HG02642 (cell line): ENCODE measurements at regions not wholly inside any gene's neighbourhood (a gene's known extent, or its start where the extent isn't known, plus 50 kb on each side); places are given as distances from the start of the nearest gene placed in this dataset.
"Not testable (repeated sequence)": the region's sequence is repeated elsewhere in the genome, so short reads cannot be mapped to it uniquely, and the experiment has no call there.

ENCODE experiments used
- ATAC-seq: cut with Tn5 transposase; IDR thresholded peaks from one replicate; pipeline ENCODE4 v1.9.1; 2021; ENCODE audit warnings: mild to moderate bottlenecking; ENCODE audit not compliant: unreplicated experiment, poor library complexity

DNA sequence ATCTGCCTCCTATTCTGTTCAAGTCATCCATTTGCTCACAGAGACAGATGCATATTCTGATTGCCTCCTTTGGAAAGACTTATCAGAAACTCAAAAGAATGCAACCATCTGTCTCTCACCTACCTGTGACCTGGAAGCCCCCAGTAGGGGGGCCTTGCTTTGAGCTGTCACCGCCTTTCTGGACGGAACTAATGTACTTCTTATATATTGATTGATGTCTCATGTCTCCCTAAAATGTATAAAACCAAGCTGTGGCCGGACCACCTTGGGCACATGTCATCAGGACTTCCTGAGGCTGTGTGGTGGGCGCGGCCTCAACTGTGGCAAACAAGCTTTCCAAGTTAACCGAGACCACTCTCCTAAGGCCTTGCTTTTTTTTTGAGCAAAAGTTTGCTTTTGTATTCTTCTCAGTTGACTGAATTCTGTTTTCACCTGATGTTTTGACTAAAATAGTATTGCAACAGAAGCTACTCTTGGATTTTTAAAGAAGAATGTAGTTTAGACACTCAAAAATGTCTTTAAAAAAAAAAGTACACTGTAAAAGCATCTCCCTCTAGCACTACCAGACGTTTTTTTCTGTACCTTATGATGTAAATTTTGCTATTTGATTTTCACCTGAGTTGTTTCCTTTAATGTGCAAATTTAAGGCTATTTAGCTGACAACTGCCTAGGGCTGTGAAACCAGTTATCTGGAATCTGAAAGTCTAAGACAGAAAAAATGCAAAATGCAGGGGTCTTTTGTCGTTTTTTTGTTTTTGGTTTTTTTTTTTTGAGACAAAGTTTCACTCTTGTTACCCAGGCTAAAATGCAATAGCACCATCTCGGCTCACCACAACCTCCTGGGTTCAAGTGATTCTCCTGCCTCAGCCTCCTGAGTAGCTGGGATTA lies 298.8 kb upstream of the SGCG start:
- ATAC-seq: not testable (repeated sequence)

DNA sequence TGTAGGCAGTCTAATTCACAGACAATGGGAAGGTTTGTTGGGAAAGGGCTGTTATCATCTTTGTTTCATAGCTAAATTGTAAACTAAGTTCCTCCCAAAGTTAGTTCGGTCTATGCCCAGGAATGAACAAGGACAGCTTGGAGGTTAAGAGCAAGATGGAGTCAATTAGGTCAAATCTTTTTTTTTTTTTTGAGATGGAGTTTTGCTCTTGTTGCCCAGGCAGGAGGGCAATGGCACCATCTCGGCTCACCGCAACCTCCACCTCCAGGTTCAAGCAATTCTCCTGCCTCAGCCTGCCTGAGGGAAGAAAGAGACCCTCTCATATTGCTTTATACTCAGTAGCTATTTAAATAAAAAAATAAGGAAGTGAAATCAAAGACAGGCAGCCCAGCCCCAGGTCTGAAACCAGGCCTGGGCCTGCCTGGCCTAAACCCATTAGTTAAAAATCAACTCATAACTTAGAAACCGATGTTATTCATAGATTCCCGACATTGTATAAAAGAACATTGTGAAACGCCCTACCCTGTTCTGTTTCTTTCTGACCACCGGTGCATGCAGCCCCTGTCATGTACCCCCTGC lies 297.4 kb upstream of the SGCG start:
- ATAC-seq: no peak

DNA sequence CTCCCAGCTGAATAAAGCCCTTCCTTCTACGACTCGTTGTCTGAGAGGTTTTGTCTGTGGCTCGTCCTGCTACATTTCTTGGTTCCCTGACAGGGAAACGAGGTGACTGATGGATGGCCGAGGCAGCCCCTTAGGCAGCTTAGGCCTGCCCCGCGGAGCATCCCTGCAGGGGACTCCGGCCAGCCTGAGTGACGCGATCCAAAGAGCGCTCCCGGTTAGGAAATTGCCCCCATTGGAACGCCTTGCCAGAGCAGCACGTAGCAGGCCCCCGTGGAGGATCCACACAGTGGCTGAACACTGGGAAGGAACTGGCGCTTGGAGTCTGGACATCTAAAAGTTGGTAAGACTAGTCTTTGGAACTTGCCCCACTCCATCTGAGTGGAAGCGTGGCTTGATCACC lies 296.8 kb upstream of the SGCG start:
- no peak for ATAC-seq

DNA sequence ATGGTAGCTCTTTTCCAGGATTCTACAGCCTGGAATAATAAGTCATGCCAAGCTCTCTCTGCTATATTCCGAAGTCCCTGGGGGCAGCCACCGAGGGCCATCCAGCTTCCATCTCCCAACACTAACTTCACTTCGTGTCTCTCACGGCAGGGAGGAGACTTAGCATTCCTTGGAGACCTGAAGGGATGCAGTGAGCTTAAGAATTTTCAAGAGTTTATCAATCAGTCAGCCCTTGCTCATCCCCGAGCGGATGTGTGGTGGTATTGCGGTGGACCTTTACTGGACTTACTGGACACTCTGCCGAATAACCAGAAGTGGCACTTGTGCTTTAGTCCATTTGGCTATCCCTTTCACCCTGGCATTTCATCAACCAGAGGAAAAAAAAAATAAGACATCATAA lies 294.7 kb upstream of the SGCG start:
- not testable (repeated sequence) for ATAC-seq

DNA sequence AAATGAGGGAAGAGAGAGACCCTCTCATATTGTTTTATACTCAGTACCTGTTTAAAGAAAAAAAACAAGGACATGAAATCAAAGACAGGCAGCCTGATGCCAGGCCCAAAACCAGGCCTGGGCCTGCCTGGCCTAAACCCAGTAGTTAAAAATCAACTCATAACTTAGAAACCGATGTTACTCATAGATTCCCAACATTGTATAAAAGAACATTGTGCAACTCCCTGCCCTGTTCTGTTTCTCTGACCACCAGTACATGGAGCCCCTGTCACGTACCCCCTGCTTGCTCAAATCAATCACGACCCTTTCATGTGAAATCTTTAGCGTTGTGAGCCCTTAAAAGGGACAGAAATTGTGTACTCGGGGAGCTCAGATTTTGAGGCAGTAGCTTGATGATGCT lies 291.4 kb upstream of the SGCG start:
- ATAC-seq: not testable (repeated sequence)

DNA sequence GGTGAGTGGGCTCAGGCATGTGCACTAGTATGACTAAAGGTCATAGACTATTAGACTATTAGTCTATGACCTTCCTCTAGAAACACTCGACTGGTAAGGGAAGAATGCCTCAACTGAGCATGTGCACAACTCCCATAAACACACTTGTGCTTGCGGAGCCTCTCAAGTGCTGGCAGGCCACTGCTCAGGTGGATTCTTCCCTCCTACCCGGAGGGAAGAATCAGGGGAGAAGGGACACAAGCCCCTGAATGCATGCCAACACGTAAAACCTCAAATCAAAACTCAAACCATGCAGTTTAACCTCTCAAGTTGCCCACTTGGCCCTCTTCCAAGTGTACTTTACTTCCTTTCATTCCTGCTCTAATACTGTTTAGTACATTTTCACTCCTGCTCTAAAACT lies 287.6 kb upstream of the SGCG start:
- ATAC-seq: no peak

DNA sequence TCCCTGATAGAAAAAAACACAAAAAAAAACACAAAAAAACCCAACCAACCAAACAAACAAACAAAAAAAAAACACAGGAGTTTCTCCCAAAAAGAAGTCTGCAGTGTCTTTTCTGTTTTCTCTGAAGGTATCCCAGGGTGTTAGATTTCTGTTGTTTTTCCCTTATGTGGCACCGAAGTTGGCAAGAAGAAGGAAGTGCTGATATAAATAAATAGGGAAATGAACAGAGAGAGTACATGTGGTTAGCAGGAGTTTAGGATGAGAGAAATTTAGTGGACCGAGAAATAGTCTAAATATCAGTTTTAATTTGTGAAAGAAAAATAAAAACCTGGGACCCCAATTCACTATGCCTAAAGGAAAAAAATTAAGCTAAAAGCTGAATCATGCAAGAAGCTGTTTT lies 287.0 kb upstream of the SGCG start:
- no peak for ATAC-seq

DNA sequence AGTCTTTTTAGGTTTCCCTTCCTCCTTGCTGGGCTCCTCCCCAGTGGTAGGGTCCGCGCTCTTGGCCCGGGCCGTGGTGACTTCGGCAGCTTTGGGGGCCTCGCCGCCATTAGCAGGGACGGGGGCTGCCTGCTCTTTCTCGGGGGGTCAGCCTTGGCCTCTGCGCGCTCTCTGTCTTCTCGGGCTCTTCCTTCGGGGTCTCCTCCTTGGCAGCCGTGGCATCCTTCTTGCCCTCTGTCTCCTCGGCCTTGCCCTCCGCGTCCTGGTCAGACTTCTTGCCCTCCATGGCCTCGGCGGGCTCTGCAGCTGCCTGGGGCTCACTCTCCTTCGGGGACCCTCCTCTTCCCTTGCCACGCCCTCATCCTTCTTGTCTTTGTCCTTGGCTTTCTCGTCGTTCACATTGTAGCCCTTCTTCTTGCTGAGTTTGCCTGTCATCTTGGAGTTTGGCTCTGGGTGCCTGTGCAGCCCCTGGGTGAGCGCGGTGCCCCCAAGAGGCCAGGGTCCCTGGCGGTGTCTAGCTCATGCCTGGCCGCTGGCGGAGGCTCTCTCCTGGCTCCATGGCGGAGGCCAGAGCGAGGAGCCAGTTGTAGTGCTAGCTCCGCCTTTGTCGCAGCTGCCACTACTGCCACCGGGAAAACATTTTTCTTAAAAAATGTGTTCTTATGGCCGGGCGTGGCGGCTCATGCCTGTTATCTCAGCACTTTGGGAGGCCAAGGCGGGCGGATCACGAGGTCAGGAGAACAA lies 283.0 kb upstream of the SGCG start:
- no peak for ATAC-seq

DNA sequence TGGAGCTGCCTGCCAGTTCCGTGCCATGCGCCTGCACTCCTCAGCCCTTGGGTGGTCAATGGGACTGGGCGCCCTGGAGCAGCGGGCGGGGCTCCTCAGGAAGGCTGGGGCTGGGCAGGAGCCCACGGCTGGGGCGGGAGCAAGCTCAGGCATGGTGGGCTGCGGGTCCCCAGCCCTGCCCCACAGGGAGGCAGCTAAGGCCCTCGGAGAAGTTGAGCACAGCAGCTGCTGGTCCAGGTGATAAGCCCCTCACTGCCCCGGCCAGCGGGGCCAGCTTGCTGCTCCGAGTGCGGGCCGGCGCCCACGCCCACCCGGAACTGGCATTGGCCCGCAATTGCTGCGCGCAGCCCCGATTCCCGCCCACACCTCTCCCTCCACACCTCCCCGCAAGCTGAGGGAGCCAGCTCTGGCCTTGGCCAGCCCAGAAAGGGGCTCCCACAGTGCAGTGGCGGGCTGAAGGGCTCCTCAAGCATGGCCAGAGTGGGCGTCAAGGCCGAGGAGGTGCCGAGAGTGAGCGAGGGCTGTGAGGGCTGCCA lies 280.3 kb upstream of the SGCG start:
- not testable (repeated sequence) for ATAC-seq

DNA sequence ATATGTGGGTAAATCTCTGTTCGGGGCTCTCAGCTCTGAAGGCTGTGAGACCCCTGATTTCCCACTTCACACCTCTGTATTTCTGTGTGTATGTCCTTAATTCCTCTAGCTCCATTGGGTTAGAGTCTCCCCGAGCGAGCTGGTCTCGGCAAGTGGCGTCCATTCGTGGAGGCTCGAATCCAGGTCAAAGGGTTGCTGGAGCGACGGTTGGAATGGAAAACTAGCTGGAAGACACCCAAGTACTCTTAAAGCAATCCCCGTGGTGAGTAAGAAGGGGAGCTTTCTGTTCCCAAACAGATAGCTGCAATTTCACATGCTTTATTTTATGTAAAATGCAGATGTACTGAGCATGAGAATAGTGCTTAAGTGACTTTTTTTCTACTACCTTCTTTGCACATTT lies 277.5 kb upstream of the SGCG start:
- ATAC-seq: no peak

DNA sequence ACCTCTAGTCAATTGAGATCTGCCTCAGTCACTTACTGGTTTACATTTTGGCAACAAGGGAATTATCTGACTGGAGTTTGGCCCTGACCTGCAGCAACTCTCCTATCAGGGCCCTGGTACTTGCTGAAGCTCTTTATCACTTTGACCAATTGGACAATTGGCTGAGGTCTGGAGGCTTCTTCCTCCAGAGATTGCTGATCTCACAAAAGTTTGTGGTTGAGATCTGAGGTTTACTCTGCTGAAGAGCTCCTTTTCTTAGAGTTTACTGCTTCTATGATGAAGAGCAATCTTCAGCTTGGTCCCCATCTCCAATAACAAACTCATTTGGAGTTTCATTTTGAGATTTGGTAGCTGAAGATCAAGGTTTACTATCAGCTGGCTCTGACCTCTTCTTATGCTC lies 276.9 kb upstream of the SGCG start:
- ATAC-seq: no peak

DNA sequence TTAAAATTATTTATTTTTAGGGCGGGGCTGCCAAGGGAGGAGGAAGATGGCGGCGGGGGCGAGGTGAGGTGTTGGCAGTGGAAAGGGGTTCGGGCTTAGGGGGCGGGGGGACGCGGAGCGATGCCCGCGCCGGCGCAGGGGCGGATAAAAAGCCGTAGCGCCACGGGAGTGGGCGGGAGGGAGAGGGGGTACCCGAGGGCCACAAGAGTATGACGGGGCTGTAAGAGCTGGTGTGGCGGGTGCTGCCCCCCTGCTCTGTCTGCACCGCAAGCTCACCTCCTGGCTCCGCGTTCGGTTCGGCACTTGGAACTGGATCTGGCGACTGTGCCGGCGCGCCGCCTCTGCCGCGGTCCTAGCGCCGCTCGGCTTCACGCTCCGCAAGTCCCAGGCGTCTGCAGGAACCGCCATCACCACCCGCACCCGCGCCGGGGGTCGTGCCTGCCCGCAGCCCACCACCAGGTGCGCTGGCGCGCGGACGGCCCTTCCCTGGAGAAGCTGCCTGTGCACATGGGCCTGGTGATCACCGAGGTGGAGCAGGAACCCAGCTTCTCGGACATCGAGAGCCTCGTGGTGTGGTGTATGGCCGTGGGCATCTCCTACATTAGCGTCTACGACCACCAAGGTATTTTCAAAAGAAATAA lies 265.2 kb upstream of the SGCG start:
- ATAC-seq: peak; percentile 83

DNA sequence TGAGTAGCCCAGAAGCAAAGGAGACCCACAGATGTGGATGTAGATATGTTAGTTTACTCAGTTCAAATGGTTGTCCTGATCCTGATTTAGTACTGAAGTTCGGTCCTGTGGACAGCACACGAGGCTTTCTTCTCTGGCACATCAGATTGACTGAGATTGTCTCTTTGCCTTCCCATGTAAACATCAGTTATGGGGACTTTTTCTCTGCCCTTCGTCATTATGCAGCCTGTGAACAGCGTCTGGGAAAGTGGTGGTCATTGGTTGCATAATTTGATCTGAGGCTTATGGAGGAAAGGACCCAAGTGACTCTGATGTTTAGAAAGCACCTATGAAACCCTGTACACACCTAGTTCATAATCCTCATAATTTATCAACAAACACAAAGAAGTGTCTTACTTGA lies 264.5 kb upstream of the SGCG start:
- not testable (repeated sequence) for ATAC-seq

DNA sequence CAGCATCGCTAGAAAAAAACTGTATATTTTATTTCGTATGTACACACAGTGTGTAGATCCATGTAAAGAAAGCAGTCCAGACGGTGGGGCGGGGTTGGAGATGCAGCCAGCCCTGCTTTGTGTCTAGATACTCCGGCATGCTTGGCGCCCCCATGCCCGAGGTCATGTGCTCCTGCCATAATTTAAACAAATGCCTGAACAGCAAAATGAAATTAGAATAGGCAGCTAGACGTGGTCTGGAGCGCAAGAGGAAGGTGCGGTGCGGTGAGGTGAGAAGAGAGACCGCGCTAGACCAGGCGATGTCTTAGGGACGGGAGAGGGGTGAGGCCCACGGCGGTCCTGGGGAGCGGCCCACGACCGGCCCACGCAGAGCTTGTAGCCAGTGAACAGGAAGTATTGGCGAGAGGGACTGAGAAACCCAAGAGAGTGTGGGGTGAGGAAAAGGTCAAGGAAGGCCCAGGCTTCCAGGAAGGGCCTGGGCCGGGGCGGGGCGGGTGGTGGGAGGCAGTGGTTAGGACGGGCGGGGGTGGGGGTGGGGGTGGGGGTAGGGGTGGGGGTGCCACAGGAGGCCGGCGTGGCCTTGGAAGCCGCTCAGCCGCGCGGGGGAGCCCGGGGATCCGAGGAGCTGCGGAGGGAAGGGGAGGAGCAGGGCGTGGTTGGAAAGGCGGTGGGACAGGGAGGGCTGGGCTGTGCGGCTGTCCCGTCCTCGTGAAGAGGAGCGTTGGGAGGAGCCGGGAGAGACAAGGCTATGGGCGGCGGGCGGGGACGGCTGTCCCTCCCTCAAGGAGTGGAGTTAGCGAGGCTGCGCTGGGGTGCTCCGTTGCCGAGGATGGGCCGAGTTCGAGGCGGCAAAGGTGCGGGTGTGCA lies 254.7 kb upstream of the SGCG start:
- ATAC-seq: peak; percentile 43

DNA sequence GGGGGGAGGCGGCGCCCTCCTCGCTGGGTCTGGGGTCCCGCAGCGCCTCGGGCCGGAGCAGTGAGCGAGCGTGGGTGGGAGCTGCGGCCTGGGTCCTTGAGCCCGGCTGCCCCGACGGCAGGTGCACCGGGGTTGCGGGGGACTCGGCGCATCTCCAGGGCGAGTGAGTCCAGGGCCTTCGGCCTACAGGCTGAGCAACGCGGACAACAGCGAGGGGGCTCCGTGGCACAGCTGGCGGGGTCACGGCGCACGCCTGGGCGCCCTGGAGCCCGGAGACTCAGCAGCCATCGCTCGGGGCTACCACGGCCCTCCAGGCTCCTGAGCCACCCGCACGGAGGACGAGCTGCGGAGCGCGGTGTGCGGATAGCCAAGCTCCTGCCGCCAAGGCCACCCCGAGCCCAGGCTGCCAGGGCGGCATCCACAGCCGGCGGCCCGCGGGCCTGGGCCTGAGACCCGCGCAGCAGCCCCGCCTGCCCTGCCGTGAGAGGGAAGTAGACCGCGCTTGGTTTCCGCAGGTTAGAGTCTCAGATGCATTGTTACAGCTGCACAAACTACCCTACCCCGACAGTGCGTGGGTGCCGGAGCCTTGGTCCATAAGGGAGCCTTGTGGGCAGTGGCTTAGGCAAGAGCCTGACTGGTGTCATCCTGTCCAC lies 253.9 kb upstream of the SGCG start:
- ATAC-seq: peak; percentile 78

DNA sequence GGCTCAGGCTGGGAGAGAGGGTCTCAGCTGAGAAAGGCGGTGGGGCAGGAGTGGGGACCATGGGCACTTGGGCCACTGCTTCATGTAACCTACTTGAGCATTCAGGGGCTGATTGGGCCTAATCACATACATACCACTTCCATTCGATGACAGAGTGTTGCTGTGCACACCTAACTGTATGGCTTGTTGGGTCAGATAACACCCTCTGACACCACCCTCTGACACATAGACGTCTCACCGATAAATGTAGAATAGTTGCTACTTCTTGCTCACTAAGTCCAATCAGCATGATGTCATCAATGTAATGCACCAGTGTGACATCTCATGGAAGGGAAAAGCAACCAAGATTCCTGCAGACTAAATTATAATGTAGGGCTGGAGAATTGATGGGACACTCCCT lies 252.9 kb upstream of the SGCG start:
- not testable (repeated sequence) for ATAC-seq

DNA sequence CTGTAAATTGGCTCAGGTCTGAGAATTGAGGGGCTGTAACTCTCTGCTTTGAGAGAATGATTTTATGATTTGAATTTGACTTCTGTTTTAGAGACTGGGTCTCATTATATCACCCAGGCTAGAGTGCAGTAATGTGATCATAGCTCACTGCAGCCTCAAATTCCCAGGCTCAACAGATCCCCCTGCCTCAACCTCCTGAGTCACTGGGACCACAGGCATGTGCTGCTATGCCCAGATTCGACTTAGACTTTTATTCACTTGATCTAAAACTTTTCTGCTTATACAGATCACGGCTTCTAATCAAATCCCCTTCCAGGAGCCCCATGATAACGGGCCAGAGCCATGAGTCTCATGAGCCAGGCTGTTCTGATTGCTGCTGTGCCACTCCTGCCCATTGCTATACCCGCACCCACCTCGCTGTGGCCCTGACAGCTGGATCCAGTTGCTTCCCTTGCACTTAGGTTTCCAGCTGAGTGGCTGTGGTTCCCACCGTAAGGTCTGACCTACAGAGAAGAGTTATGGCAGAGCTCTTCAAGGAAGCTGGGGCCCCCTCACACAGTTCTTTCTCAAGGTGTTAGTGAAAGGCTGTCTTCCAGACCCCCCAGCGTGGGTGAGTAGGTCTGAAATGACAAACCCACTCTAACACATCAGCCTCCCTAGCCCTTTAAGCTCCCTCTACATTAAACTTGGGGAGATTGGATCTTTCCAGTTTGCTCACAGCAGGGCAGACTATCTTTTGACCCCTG lies 251.2 kb upstream of the SGCG start:
- no peak for ATAC-seq

DNA sequence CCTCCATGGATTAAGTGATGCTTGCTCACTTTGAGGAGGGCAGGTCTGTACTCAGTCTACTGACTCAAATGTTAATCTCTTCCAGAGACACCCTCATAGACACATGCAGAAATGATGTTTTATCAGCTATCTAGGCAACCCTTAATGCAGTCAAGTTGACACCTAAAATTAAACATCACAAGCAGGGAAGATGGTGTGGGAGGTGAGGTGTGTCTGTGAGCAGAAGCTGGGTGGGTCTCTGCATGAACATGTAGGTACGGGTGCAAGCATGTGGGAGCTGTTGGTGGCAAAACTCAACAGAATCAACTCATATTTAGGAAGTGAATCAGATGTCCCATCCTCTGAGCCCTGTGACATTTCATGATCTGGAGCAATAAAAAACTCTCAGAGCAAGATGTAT lies 249.2 kb upstream of the SGCG start:
- no peak for ATAC-seq
